Hematopoietic multipotent progenitor cell treated with erythropoietin and hydrocortisone succinate and interleukin-3 and kit ligand, for 4 days (in vitro differentiated cells): ENCODE measurements at regions not wholly inside any gene's neighbourhood (a gene's known extent, or its start where the extent isn't known, plus 50 kb on each side); places are given as distances from the start of the nearest gene placed in this dataset.

Source experiments
- DNase-seq: peaks from one replicate; pipeline ENCODE4 v3.0.0-alpha.2; 2015

- no peak for DNase-seq
Measured at GRCh38 chr20:40359131-40359912, 329.7 kb downstream of the MAFB start.

GRCh38 chr20:40354880-40355279 lies 334.2 kb downstream of the MAFB start:
- DNase-seq = no peak

- no peak for DNase-seq
Measured at GRCh38 chr20:40343390-40343789, 345.6 kb downstream of the MAFB start.

- DNase-seq = no peak
Measured at GRCh38 chr20:40341561-40341960, 347.5 kb downstream of the MAFB start.

- peak; percentile 25 for DNase-seq
Measured at GRCh38 chr20:40339661-40340449, 349.2 kb downstream of the MAFB start.

- DNase-seq = no peak
Measured at GRCh38 chr20:40336533-40336932, 352.5 kb downstream of the MAFB start.

GRCh38 chr20:40335901-40336351 lies 353.1 kb downstream of the MAFB start:
- no peak for DNase-seq

- DNase-seq = no peak
Measured at GRCh38 chr20:40335437-40335836, 353.6 kb downstream of the MAFB start.

- no peak for DNase-seq
Measured at GRCh38 chr20:40333591-40333990, 355.4 kb downstream of the MAFB start.

- no peak for DNase-seq
Measured at GRCh38 chr20:40331807-40332560, 357.1 kb downstream of the MAFB start.

GRCh38 chr20:40331249-40331648 lies 357.8 kb downstream of the MAFB start:
- DNase-seq = no peak

- DNase-seq = no peak
Measured at GRCh38 chr20:40329321-40329720, 359.7 kb downstream of the MAFB start.

- no peak for DNase-seq
Measured at GRCh38 chr20:40326784-40327183, 362.3 kb downstream of the MAFB start.

GRCh38 chr20:40325006-40325568 lies 363.9 kb downstream of the MAFB start:
- no peak for DNase-seq

GRCh38 chr20:40323361-40323794 lies 365.7 kb downstream of the MAFB start:
- no peak for DNase-seq

- DNase-seq = no peak
Measured at GRCh38 chr20:40322941-40323340, 366.1 kb downstream of the MAFB start.

GRCh38 chr20:40320517-40321011 lies 368.5 kb downstream of the MAFB start:
- DNase-seq = no peak

GRCh38 chr20:40319741-40320516 lies 369.1 kb downstream of the MAFB start:
- no peak for DNase-seq

GRCh38 chr20:40319056-40319455 lies 370.0 kb downstream of the MAFB start:
- no peak for DNase-seq

- DNase-seq = no peak
Measured at GRCh38 chr20:40317156-40317790, 371.8 kb downstream of the MAFB start.

GRCh38 chr20:40314278-40314677 lies 374.8 kb downstream of the MAFB start:
- DNase-seq = no peak
